CD14-positive monocyte (primary cell): ENCODE measurements at regions not wholly inside any gene's neighbourhood (a gene's known extent, or its start where the extent isn't known, plus 50 kb on each side); places are given as distances from the start of the nearest gene placed in this dataset.

Experiments used
- DNase-seq, 3 donors: peaks; one replicate each; pipeline ENCODE4 v3.0.0-alpha.2; 2011 to 2022
- H2AFZ ChIP-seq: 2 replicates; pipeline ENCODE4 v1.6.0; 2012; ENCODE audit warnings: mild to moderate bottlenecking, low read depth, low read length, inconsistent platforms; ENCODE audit not compliant: insufficient read depth, poor library complexity, severe bottlenecking
- H3K27ac ChIP-seq, 2 donors: 1 replicate in 1 of 2; 2 replicates in 1 of 2; pipeline ENCODE4 v1.5.1; 2012 to 2013; ENCODE audit warnings: low read length in 2 of 2, control low read depth in 1 of 2, inconsistent platforms in 1 of 2, low read depth in 1 of 2, mild to moderate bottlenecking in 1 of 2
- H3K27me3 ChIP-seq, 2 donors: one replicate each; pipeline versions ENCODE4 v1.6.0 to v1.6.1; 2011 to 2013; ENCODE audit warnings: low read length in 2 of 2; ENCODE audit not compliant: control insufficient read depth in 2 of 2, insufficient read depth in 2 of 2
- H3K36me3 ChIP-seq, 2 donors: replicated peaks in 1 of 2; 1 replicate in 1 of 2; 2 replicates in 1 of 2; pipeline versions ENCODE4 v1.5.1 to v1.6.1; 2012 to 2013; ENCODE audit warnings: low read length in 2 of 2, control low read depth in 1 of 2, inconsistent platforms in 1 of 2, mild to moderate bottlenecking in 1 of 2; ENCODE audit not compliant: insufficient read depth in 2 of 2, control insufficient read depth in 1 of 2
- H3K4me1 ChIP-seq, 2 donors: 1 replicate in 1 of 2; 2 replicates in 1 of 2; pipeline versions ENCODE4 v1.5.1 to v1.6.1; 2012 to 2013; ENCODE audit warnings: low read length in 2 of 2, control low read depth in 1 of 2, inconsistent platforms in 1 of 2, mild to moderate bottlenecking in 1 of 2, moderate library complexity in 1 of 2; ENCODE audit not compliant: insufficient read depth in 2 of 2, control insufficient read depth in 1 of 2
- H3K4me2 ChIP-seq: replicated peaks from 2 replicates; pipeline ENCODE3; 2012; ENCODE audit warnings: low read length, moderate library complexity, mild to moderate bottlenecking; ENCODE audit not compliant: poor library complexity, severe bottlenecking; ENCODE audit errors: extremely low read depth
- H3K4me3 ChIP-seq, 3 experiments: fragments of 200-600 bp in 1 of 3; sonication (generic) in 1 of 3; replicated peaks in 1 of 3; 1 replicate in 2 of 3; 2 replicates in 1 of 3; pipeline ENCODE4 v1.5.1; 2011 to 2013; ENCODE audit warnings: low read length in 3 of 3, mild to moderate bottlenecking in 3 of 3, control low read depth in 2 of 3, low read depth in 2 of 3, inconsistent platforms in 1 of 3, moderate library complexity in 1 of 3
- H3K79me2 ChIP-seq: 2 replicates; pipeline ENCODE4 v1.6.0; 2012; ENCODE audit warnings: mild to moderate bottlenecking, control low read depth, inconsistent platforms, low read length, moderate library complexity; ENCODE audit not compliant: insufficient read depth
- H3K9ac ChIP-seq: 2 replicates; pipeline ENCODE4 v1.6.0; 2017; ENCODE audit warnings: low read length, mild to moderate bottlenecking; ENCODE audit not compliant: insufficient read depth, poor library complexity, severe bottlenecking
- H3K9me3 ChIP-seq, 2 donors: replicated peaks in 1 of 2; 1 replicate in 1 of 2; 2 replicates in 1 of 2; pipeline versions ENCODE4 v1.5.1 to v1.6.1; 2012 to 2013; ENCODE audit warnings: low read length in 2 of 2, control low read depth in 1 of 2; ENCODE audit not compliant: control insufficient read depth in 1 of 2, insufficient read depth in 1 of 2
- H4K20me1 ChIP-seq: 2 replicates; pipeline ENCODE4 v1.6.0; 2012; ENCODE audit warnings: mild to moderate bottlenecking, low read length, control low read depth, moderate library complexity; ENCODE audit not compliant: insufficient read depth
- H3K27ac Mint-ChIP-seq, 7 donors: one replicate each; pipeline ENCODE4 v1.8.0; 2020; ENCODE audit warnings: mild to moderate bottlenecking in 7 of 7, mixed read lengths in 7 of 7, moderate library complexity in 6 of 7, inconsistent platforms in 2 of 7
- H3K27me3 Mint-ChIP-seq, 3 donors: one replicate each; pipeline ENCODE4 v1.8.0; 2021 to 2022; ENCODE audit warnings: low read depth in 3 of 3, mild to moderate bottlenecking in 3 of 3, mixed read lengths in 3 of 3, moderate library complexity in 3 of 3, inconsistent platforms in 1 of 3
- H3K36me3 Mint-ChIP-seq, 2 donors: one replicate each; pipeline ENCODE4 v1.8.0; 2020; ENCODE audit warnings: mixed read lengths in 2 of 2, inconsistent platforms in 1 of 2, mild to moderate bottlenecking in 1 of 2
- H3K4me1 Mint-ChIP-seq: one replicate; pipeline ENCODE4 v1.8.0; 2020; ENCODE audit warnings: mild to moderate bottlenecking, mixed read lengths
- H3K4me3 Mint-ChIP-seq, 2 donors: one replicate each; pipeline ENCODE4 v1.8.0; 2020; ENCODE audit warnings: mild to moderate bottlenecking in 2 of 2, mixed read lengths in 2 of 2, moderate library complexity in 1 of 2
- H3K9me3 Mint-ChIP-seq, 7 donors: one replicate each; pipeline ENCODE4 v1.8.0; 2020 to 2022; ENCODE audit warnings: mixed read lengths in 7 of 7, mild to moderate bottlenecking in 6 of 7, moderate library complexity in 6 of 7, inconsistent platforms in 2 of 7
- CTCF ChIP-seq: fragments of 200-600 bp; IDR thresholded peaks from one replicate; pipeline ENCODE4 v1.8.0; 2022; ENCODE audit warnings: antibody characterized with exemption, mild to moderate bottlenecking
- WGBS: methylation state at CpG from one replicate; pipeline ENCODE4 v1.1.5; 2013; ENCODE audit warnings: missing lambda C conversion rate; ENCODE audit not compliant: insufficient coverage; 5-methylcytosine and 5-hydroxymethylcytosine counted together
- intact Hi-C, 2 donors: fragments of 100-400 bp; cut with micrococcal nuclease; formaldehyde crosslinking; loops; one replicate each; pipeline versions ENCODE4 v1.15.0 to v1.15.1; 2023

GRCh38 chr4:22103768-22104167 is 155.2 kb upstream of the KCNIP4 start:
- Histone ChIP-seq H3K4me3 (no peak overlapping the region), H4K20me1 (no peaks in the 10 kb centered on the region), H3K4me1 (no peaks in the 10 kb centered on the region), H3K27ac (no peak overlapping the region), H3K9ac (no peak overlapping the region), H3K9me3 (peaks cover 0 to 4% of the 10 kb centered on the region in 2 donors), H3K4me2 (no peak overlapping the region), H2AFZ (no peak overlapping the region), H3K79me2 (no peaks in the 10 kb centered on the region), H3K27me3 (no peaks in the 10 kb centered on the region), H3K36me3 (no peaks in the 10 kb centered on the region)
- H3K27me3 Mint-ChIP-seq, result no peaks in the 10 kb centered on the region
- no peak overlapping the region for H3K4me3 Mint-ChIP-seq
- no peak for TF ChIP-seq CTCF
- WGBS, result no CpG with 5 or more reads among the region's 2 CpGs
- H3K9me3 Mint-ChIP-seq, result no peaks in the 10 kb centered on the region
- H3K4me1 Mint-ChIP-seq, result no peaks in the 10 kb centered on the region
- intact Hi-C loops, result no loop called here
- no peak for DNase-seq
- H3K36me3 Mint-ChIP-seq, result no peaks in the 10 kb centered on the region
- H3K27ac Mint-ChIP-seq, result peak overlapping the region in 1 of 7 donors; percentile 30

DNA sequence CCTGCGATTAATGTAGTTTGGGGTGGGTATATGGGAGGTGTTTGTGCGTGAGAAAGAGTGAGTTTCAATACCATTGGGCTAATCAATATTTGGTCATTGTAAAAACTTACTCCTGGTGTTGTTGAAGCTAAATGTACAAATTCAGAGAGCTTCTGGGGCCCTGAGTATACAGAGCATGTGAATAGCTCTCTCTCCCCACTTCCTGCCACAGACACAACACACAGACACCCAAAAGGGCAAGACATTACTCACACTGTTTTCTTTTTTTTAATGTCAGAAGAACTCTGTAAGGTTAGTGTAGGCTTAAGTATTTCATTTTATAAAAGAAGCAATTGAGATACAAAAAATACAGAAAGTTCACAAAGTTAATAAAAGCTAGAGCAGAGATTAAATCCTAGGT is 151.3 kb upstream of the KCNIP4 start:
- no peaks in the 10 kb centered on the region for H3K36me3 Mint-ChIP-seq

More for the DNA sequence above, 151.3 kb upstream of the KCNIP4 start:
- Histone ChIP-seq H3K36me3 (no peaks in the 10 kb centered on the region), H3K4me1 (no peaks in the 10 kb centered on the region), H3K4me2 (no peak overlapping the region), H3K27ac (no peak overlapping the region), H3K9ac (no peak overlapping the region), H3K79me2 (no peaks in the 10 kb centered on the region), H3K4me3 (no peak overlapping the region), H3K9me3 (no peaks in the 10 kb centered on the region), H4K20me1 (no peaks in the 10 kb centered on the region), H3K27me3 (no peaks in the 10 kb centered on the region), H2AFZ (no peak overlapping the region)
- no peaks in the 10 kb centered on the region for H3K27me3 Mint-ChIP-seq
- DNase-seq, result no peak
- H3K4me1 Mint-ChIP-seq, result no peaks in the 10 kb centered on the region
- H3K9me3 Mint-ChIP-seq, result peaks cover 0 to 2% (median 0%) of the 10 kb centered on the region in 7 donors
- no peak overlapping the region for H3K4me3 Mint-ChIP-seq
- WGBS, result 100% methylated on average over 1 of the region's 2 CpGs
- intact Hi-C loops, result no loop called here
- no peak for TF ChIP-seq CTCF
- H3K27ac Mint-ChIP-seq, result no peak overlapping the region
